Lower leg skin (tissue), 3 donors: ENCODE measurements at regions not wholly inside any gene's neighbourhood (a gene's known extent, or its start where the extent isn't known, plus 50 kb on each side); places are given as distances from the start of the nearest gene placed in this dataset.

Experiments used
- POLR2A ChIP-seq, 2 donors: fragments of 450-650 bp; IDR thresholded peaks; one replicate each; pipeline ENCODE4 v1.6.1; 2016 to 2017; ENCODE audit warnings: antibody characterized with exemption in 2 of 2, mild to moderate bottlenecking in 1 of 2, moderate library complexity in 1 of 2
- TF ChIP-seq, protein P1 (sequence below), 3 donors: fragments of 450-650 bp; IDR thresholded peaks; one replicate each; pipeline ENCODE4 v1.5.1; 2016; ENCODE audit warnings: antibody characterized with exemption in 3 of 3, mild to moderate bottlenecking in 3 of 3, moderate library complexity in 2 of 3

DNA sequence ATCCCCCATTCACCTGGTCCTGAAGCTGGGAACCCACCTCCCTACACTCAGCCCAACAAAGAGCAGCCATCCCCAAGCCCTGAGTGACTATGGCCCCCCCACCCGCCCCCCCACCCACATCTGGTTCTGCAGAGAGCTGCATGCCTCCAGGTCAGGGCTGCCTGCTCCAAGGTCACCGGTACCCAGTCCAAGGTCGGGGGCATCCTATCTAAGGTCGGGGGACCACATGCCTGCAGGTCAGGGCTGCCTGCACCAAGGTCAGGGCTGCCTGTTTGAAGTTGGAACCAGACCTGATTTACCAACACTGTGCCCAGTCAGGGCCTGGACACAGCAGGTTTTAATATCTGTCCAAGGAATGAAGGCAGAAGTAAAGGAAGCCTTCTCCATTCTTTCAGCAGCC is 66.1 kb upstream of the GPC1 start:
- TF ChIP-seq, protein P1, sequence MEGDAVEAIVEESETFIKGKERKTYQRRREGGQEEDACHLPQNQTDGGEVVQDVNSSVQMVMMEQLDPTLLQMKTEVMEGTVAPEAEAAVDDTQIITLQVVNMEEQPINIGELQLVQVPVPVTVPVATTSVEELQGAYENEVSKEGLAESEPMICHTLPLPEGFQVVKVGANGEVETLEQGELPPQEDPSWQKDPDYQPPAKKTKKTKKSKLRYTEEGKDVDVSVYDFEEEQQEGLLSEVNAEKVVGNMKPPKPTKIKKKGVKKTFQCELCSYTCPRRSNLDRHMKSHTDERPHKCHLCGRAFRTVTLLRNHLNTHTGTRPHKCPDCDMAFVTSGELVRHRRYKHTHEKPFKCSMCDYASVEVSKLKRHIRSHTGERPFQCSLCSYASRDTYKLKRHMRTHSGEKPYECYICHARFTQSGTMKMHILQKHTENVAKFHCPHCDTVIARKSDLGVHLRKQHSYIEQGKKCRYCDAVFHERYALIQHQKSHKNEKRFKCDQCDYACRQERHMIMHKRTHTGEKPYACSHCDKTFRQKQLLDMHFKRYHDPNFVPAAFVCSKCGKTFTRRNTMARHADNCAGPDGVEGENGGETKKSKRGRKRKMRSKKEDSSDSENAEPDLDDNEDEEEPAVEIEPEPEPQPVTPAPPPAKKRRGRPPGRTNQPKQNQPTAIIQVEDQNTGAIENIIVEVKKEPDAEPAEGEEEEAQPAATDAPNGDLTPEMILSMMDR (IDR thresholded peaks at IDR 0.05), result no peak
- no peak for TF ChIP-seq POLR2A (IDR thresholded peaks at IDR 0.05)
